H1 (cell line): ENCODE measurements at regions not wholly inside any gene's neighbourhood (a gene's known extent, or its start where the extent isn't known, plus 50 kb on each side); places are given as distances from the start of the nearest gene placed in this dataset.

ENCODE experiments used
- CHD7 ChIP-seq: fragments of 300-600 bp; sonication (generic); IDR thresholded peaks from 2 replicates; pipeline ENCODE4 v1.7.1; 2012; ENCODE audit warnings: low read length, moderate library complexity, mild to moderate bottlenecking, inconsistent platforms; ENCODE audit not compliant: insufficient replicate concordance
- CTCF ChIP-seq, 3 experiments: IDR thresholded peaks; 1 replicate in 2 of 3; 2 replicates in 1 of 3; pipeline versions ENCODE4 v1.5.1 to v1.6.1; 2011; ENCODE audit warnings: low read length in 3 of 3, mild to moderate bottlenecking in 3 of 3, inconsistent platforms in 2 of 3, low read depth in 1 of 3, moderate library complexity in 1 of 3; ENCODE audit not compliant: insufficient read depth in 1 of 3; ENCODE audit errors: control extremely low read depth in 1 of 3
- EZH2 ChIP-seq: fragments of 200-600 bp; sonication (generic); IDR thresholded peaks from 2 replicates; pipeline ENCODE4 v1.7.1; 2012; ENCODE audit warnings: low read depth, mild to moderate bottlenecking, moderate library complexity, low read length, inconsistent platforms; ENCODE audit not compliant: severe bottlenecking
- JUND ChIP-seq: IDR thresholded peaks from 2 replicates; pipeline ENCODE4 v1.6.1; 2011; ENCODE audit warnings: mild to moderate bottlenecking, improper control_type of control experiment, low read length
- POLR2A ChIP-seq, 2 experiments: IDR thresholded peaks; 1 replicate in 1 of 2; 2 replicates in 1 of 2; pipeline ENCODE4 v1.6.1; 2011; ENCODE audit warnings: low read depth in 2 of 2, low read length in 2 of 2, mild to moderate bottlenecking in 2 of 2; ENCODE audit errors: control extremely low read depth in 1 of 2
- POLR2AphosphoS5 ChIP-seq: IDR thresholded peaks from 2 replicates; pipeline ENCODE4 v1.6.1; 2011; ENCODE audit warnings: low read depth, low read length

GRCh38 chr18:78246050-78246449, 733.6 kb upstream of the SALL3 start:
- no peak for TF ChIP-seq JUND
- TF ChIP-seq EZH2 = no peak
- no peak for TF ChIP-seq POLR2A (IDR thresholded peaks at IDR 0.05; ENCODE audit: control extremely low read depth in 1 of 2, low read depth in 2 of 2, low read length in 2 of 2)
- no peak for TF ChIP-seq CTCF (IDR thresholded peaks at IDR 0.05; ENCODE audit: control extremely low read depth in 1 of 3, insufficient read depth in 1 of 3, low read depth in 1 of 3, low read length in 3 of 3)
- no peak for TF ChIP-seq POLR2AphosphoS5
- no peak for TF ChIP-seq CHD7
